GM21390 (cell line): ENCODE measurements at regions not wholly inside any gene's neighbourhood (a gene's known extent, or its start where the extent isn't known, plus 50 kb on each side); places are given as distances from the start of the nearest gene placed in this dataset.

Experiments used
- ATAC-seq: cut with Tn5 transposase; IDR thresholded peaks from one replicate; pipeline ENCODE4 v1.9.1; 2021; ENCODE audit not compliant: unreplicated experiment

- ATAC-seq: no peak
Measured at GRCh38 chr5:72035831-72036230, 71.4 kb upstream of the MAP1B start.

GRCh38 chr5:72036951-72037350 lies 70.3 kb upstream of the MAP1B start:
- ATAC-seq: no peak

DNA sequence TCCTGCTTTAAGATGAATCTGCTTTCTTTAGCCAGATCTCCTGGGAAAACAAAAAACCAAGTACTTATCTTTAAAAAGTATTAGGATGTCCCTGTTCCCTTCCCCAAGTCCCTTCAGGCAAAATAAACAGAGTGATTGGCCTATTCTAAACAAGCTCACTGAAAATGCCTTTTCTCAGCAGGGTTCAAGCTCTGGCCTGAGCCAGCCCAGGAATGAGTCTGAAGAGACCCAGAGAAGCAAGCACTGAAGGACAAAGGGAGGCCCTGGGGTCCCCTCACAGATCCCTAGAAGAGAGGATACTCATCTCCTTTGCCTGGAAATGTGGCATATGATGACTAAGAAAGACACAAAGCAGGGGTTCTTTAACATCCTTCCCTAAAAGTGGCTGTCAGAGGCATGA lies 66.8 kb upstream of the MAP1B start:
- no peak for ATAC-seq

DNA sequence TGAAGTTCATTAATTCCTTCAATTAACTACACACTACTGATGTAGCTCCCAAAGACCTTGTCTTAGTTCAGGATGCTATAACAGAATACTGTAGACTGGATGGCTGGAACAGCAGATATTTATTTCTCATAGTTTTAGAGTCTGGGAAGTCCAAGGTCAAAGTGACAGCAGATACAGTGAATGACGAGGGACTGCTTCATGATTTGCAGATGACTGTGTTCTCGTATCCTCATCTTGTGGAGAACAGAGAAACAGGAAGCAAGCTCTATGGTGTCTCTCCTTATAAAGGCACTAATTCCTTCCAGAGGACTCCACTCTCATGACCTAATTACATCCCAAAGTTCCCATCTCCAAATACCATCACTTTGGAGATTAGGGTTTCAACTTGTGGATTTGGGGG lies 65.6 kb upstream of the MAP1B start:
- no peak for ATAC-seq

GRCh38 chr5:72042097-72042496 lies 65.2 kb upstream of the MAP1B start:
- no peak for ATAC-seq

GRCh38 chr5:72045692-72046091 lies 61.6 kb upstream of the MAP1B start:
- no peak for ATAC-seq

GRCh38 chr5:72046106-72046505 lies 61.2 kb upstream of the MAP1B start:
- ATAC-seq: no peak

- no peak for ATAC-seq
Measured at GRCh38 chr5:72055636-72056035, 51.6 kb upstream of the MAP1B start.
